ENCODE measurements at regions not wholly inside any gene's neighbourhood (a gene's known extent, or its start where the extent isn't known, plus 50 kb on each side); places are given as distances from the start of the nearest gene placed in this dataset.

- TF ChIP-seq, protein P1, sequence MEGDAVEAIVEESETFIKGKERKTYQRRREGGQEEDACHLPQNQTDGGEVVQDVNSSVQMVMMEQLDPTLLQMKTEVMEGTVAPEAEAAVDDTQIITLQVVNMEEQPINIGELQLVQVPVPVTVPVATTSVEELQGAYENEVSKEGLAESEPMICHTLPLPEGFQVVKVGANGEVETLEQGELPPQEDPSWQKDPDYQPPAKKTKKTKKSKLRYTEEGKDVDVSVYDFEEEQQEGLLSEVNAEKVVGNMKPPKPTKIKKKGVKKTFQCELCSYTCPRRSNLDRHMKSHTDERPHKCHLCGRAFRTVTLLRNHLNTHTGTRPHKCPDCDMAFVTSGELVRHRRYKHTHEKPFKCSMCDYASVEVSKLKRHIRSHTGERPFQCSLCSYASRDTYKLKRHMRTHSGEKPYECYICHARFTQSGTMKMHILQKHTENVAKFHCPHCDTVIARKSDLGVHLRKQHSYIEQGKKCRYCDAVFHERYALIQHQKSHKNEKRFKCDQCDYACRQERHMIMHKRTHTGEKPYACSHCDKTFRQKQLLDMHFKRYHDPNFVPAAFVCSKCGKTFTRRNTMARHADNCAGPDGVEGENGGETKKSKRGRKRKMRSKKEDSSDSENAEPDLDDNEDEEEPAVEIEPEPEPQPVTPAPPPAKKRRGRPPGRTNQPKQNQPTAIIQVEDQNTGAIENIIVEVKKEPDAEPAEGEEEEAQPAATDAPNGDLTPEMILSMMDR (conservative IDR thresholded peaks at IDR 0.05 in 1 of 2, IDR thresholded peaks at IDR 0.05 in 1 of 2; ENCODE audit: extremely low read depth in 1 of 2, insufficient read depth in 1 of 2, low read depth in 1 of 2, low read length in 2 of 2) = no peak
- TF ChIP-seq EZH2 (IDR thresholded peaks at IDR 0.05; ENCODE audit: borderline replicate concordance, low read length) = no peak
These were observed 50.2 kb upstream of the CHST9 start for GRCh38 chr18:27235218-27235870.

Measured in mammary epithelial cell (primary cell).